Neural cell (in vitro differentiated cells): ENCODE measurements at regions not wholly inside any gene's neighbourhood (a gene's known extent, or its start where the extent isn't known, plus 50 kb on each side); places are given as distances from the start of the nearest gene placed in this dataset.

Source experiments
- H2AFZ ChIP-seq: fragments of 200-600, 300-800 bp; sonication (generic), shearing (Covaris generic); 2 replicates; pipeline ENCODE4 v1.6.0; 2014; ENCODE audit warnings: low read depth, mild to moderate bottlenecking, antibody characterized with exemption, low read length, moderate library complexity
- H3F3A ChIP-seq: fragments of 200-600 bp; shearing (Covaris generic); 2 replicates; pipeline ENCODE4 v1.6.1; 2016; ENCODE audit warnings: mild to moderate bottlenecking, moderate library complexity, mixed read lengths, antibody characterized with exemption, low read length; ENCODE audit not compliant: insufficient read depth, poor library complexity, severe bottlenecking
- H3K27ac ChIP-seq: fragments of 200-600, 300-800 bp; sonication (generic), shearing (Covaris generic); 2 replicates; pipeline ENCODE4 v1.5.1; 2014; ENCODE audit warnings: mild to moderate bottlenecking, low read length, moderate library complexity
- H3K27me3 ChIP-seq: fragments of 300-800, 200-600 bp; sonication (generic), shearing (Covaris generic); 2 replicates; pipeline ENCODE4 v1.6.0; 2014; ENCODE audit warnings: mild to moderate bottlenecking, low read depth, low read length, moderate library complexity; ENCODE audit not compliant: insufficient read depth
- H3K36me3 ChIP-seq: fragments of 300-800, 200-600 bp; sonication (generic), shearing (Covaris generic); 2 replicates; pipeline ENCODE4 v1.5.1; 2014; ENCODE audit warnings: mild to moderate bottlenecking, antibody characterized with exemption, low read length, moderate library complexity; ENCODE audit not compliant: insufficient read depth
- H3K4me2 ChIP-seq: fragments of 300-800, 200-600 bp; sonication (generic), shearing (Covaris generic); 2 replicates; pipeline ENCODE4 v1.6.0; 2014; ENCODE audit warnings: mild to moderate bottlenecking, low read length
- H3K4me3 ChIP-seq: fragments of 300-800, 200-600 bp; sonication (generic), shearing (Covaris generic); 2 replicates; pipeline ENCODE4 v1.5.1; 2014; ENCODE audit warnings: mild to moderate bottlenecking, low read length, moderate library complexity
- H3K79me2 ChIP-seq: fragments of 200-600 bp; shearing (Covaris generic); replicated peaks from 2 replicates; pipeline ENCODE4 v1.6.0; 2014; ENCODE audit warnings: mild to moderate bottlenecking, low read length, moderate library complexity; ENCODE audit not compliant: insufficient read depth
- H3K9ac ChIP-seq: fragments of 300-800, 200-600 bp; sonication (generic), shearing (Covaris generic); 2 replicates; pipeline ENCODE4 v1.6.1; 2016; ENCODE audit warnings: mild to moderate bottlenecking, low read length, mixed read lengths
- H3K9me2 ChIP-seq: fragments of 200-600 bp; shearing (Covaris generic); 2 replicates; pipeline ENCODE4 v1.6.1; 2016; ENCODE audit warnings: mild to moderate bottlenecking, low read length, mixed read lengths; ENCODE audit not compliant: insufficient read depth
- H3K9me3 ChIP-seq: fragments of 200-600, 300-800 bp; sonication (generic), shearing (Covaris generic); 2 replicates; pipeline ENCODE4 v1.6.1; 2016; ENCODE audit warnings: mild to moderate bottlenecking, mixed run types, low read length, moderate library complexity, mixed read lengths
- H4K20me1 ChIP-seq: fragments of 200-600 bp; shearing (Covaris generic); 2 replicates; pipeline ENCODE4 v1.6.1; 2016; ENCODE audit warnings: mild to moderate bottlenecking, mixed run types; ENCODE audit not compliant: insufficient read depth
- CTCF ChIP-seq: fragments of 450-650 bp; IDR thresholded peaks from 2 replicates; pipeline ENCODE4 v1.5.1; 2014; ENCODE audit warnings: antibody characterized with exemption, mild to moderate bottlenecking, moderate library complexity; ENCODE audit not compliant: poor library complexity, severe bottlenecking
- EP300 ChIP-seq: fragments of 450-650 bp; conservative IDR thresholded peaks from 2 replicates; pipeline ENCODE4 v1.6.1; 2014; ENCODE audit warnings: antibody characterized with exemption, mild to moderate bottlenecking, moderate library complexity; ENCODE audit not compliant: poor library complexity, severe bottlenecking
- EZH2 ChIP-seq: fragments of 200-600, 300-800 bp; shearing (Covaris generic), sonication (generic); IDR thresholded peaks from 2 replicates; pipeline ENCODE4 v1.6.1; 2014; ENCODE audit warnings: antibody characterized with exemption, low read length, borderline replicate concordance, mild to moderate bottlenecking; ENCODE audit not compliant: insufficient read depth, poor library complexity, severe bottlenecking
- MXI1 ChIP-seq: fragments of 450-650 bp; conservative IDR thresholded peaks from 2 replicates; pipeline ENCODE4 v1.6.1; 2014; ENCODE audit warnings: antibody characterized with exemption, mild to moderate bottlenecking; ENCODE audit not compliant: poor library complexity, severe bottlenecking
- POLR2AphosphoS5 ChIP-seq: IDR thresholded peaks from 2 replicates; pipeline ENCODE4 v1.6.1; 2012
- RAD21 ChIP-seq: fragments of 450-650 bp; conservative IDR thresholded peaks from 2 replicates; pipeline ENCODE4 v1.6.1; 2014; ENCODE audit warnings: antibody characterized with exemption, mild to moderate bottlenecking, moderate library complexity
- REST ChIP-seq: IDR thresholded peaks from 2 replicates; pipeline ENCODE4 v1.6.1; 2012; ENCODE audit warnings: borderline replicate concordance
- SMC3 ChIP-seq: fragments of 450-650 bp; conservative IDR thresholded peaks from 2 replicates; pipeline ENCODE4 v1.6.1; 2014; ENCODE audit warnings: antibody characterized with exemption, mild to moderate bottlenecking, moderate library complexity; ENCODE audit not compliant: poor library complexity
- TAF1 ChIP-seq: IDR thresholded peaks from 2 replicates; pipeline ENCODE4 v1.6.1; 2012; ENCODE audit warnings: low read depth

GRCh38 chr6:40792183-40792582 lies 205.0 kb upstream of the LRFN2 start:
- H3K9ac ChIP-seq = no peak overlapping the region
- H3K4me2 ChIP-seq = no peak overlapping the region
- H3K79me2 ChIP-seq = no peaks in the 10 kb centered on the region
- H2AFZ ChIP-seq = no peak overlapping the region
- H3K27me3 ChIP-seq = no peaks in the 10 kb centered on the region
- TF ChIP-seq SMC3 = no peak
- TF ChIP-seq RAD21 = no peak
- TF ChIP-seq MXI1 = no peak
- no peak for TF ChIP-seq TAF1
- H4K20me1 ChIP-seq = no peaks in the 10 kb centered on the region
- no peaks in the 10 kb centered on the region for H3K9me2 ChIP-seq
- H3K9me3 ChIP-seq = no peaks in the 10 kb centered on the region
- no peaks in the 10 kb centered on the region for H3K36me3 ChIP-seq
- H3K27ac ChIP-seq = no peak overlapping the region
- no peak overlapping the region for H3K4me3 ChIP-seq
- H3F3A ChIP-seq = no peaks in the 10 kb centered on the region

- Histone ChIP-seq H3K36me3 (no peaks in the 10 kb centered on the region), H3F3A (no peaks in the 10 kb centered on the region), H3K4me2 (no peak overlapping the region), H3K79me2 (no peaks in the 10 kb centered on the region), H3K4me3 (no peak overlapping the region), H3K9me2 (no peaks in the 10 kb centered on the region), H3K27ac (no peak overlapping the region), H3K9ac (no peak overlapping the region), H3K9me3 (no peaks in the 10 kb centered on the region), H2AFZ (no peak overlapping the region), H3K27me3 (no peaks in the 10 kb centered on the region), H4K20me1 (no peaks in the 10 kb centered on the region)
- no peak for TF ChIP-seq POLR2AphosphoS5
- TF ChIP-seq REST = no peak
- TF ChIP-seq SMC3 = no peak
- TF ChIP-seq MXI1 = no peak
- TF ChIP-seq RAD21 = no peak
- no peak for TF ChIP-seq TAF1
- TF ChIP-seq EZH2 = no peak
- no peak for TF ChIP-seq CTCF
- no peak for TF ChIP-seq EP300
Measured at GRCh38 chr6:40791004-40791403, 203.8 kb upstream of the LRFN2 start.
